GM12878 (cell line): ENCODE measurements at regions not wholly inside any gene's neighbourhood (a gene's known extent, or its start where the extent isn't known, plus 50 kb on each side); places are given as distances from the start of the nearest gene placed in this dataset.

Experiments
- ATAC-seq: fragments of 200-7000 bp; cut with Tn5 transposase; 3 replicates; pipeline ENCODE4 v1.9.1; 2020; ENCODE audit warnings: mild to moderate bottlenecking, moderate library complexity
- BruUV-seq: library from RNA; stranded (reverse); fragments of 400-500 nt; replicated peaks from 2 replicates; lab custom pipeline; 2021; lab: Mats Ljungman, UMichigan
- CTCF ChIA-PET: fragments of 300-600 bp; sonication (Branson Sonifier 250); formaldehyde crosslinking; extraction: SDS; loops from one replicate; lab custom pipeline; 2021; ENCODE audit warnings: inconsistent platforms; lab: Yijun Ruan, JAX
- POLR2A ChIA-PET: fragments of 350-600 bp; formaldehyde crosslinking; extraction: SDS; loops from one replicate; lab custom pipeline; 2021; ENCODE audit warnings: inconsistent platforms; lab: Charles Lee
- RAD21 ChIA-PET: fragments of 300-600 bp; sonication (Branson Sonifier 250); formaldehyde crosslinking; loops from one replicate; lab custom pipeline; 2023; ENCODE audit warnings: antibody characterized with exemption; ENCODE audit not compliant: unreplicated experiment; lab: Charles Lee
- SMC1A ChIA-PET: fragments of 300-600 bp; sonication (Branson Sonifier 250); formaldehyde crosslinking; loops from one replicate; lab custom pipeline; 2023; ENCODE audit not compliant: unreplicated experiment, uncharacterized antibody; lab: Charles Lee
- DNase-seq: peaks from one replicate; pipeline ENCODE4 v3.0.0-alpha.2; 2011; ENCODE audit warnings: low read depth, low spot score
- FAIRE-seq: peaks from 3 replicates; lab custom pipeline; 2011; peaks lifted over from hg19 to GRCh38; lab: Jason Lieb, UNC
- H2AFZ ChIP-seq: 2 replicates; pipeline ENCODE4 v1.6.0; 2011; ENCODE audit warnings: low read depth, low read length, control low read depth; ENCODE audit not compliant: control insufficient read depth
- H3K27ac ChIP-seq: 2 replicates; pipeline ENCODE4 v1.5.1; 2011; ENCODE audit warnings: control low read depth; ENCODE audit not compliant: control insufficient read depth, insufficient read depth
- H3K27me3 ChIP-seq, 2 experiments: replicated peaks in 1 of 2; 2 replicates each; pipeline versions ENCODE4 v1.6.0 to v1.6.1; 2011; ENCODE audit warnings: low read length in 1 of 2; ENCODE audit not compliant: control insufficient read depth in 2 of 2, insufficient read depth in 2 of 2
- H3K36me3 ChIP-seq, 2 experiments: 2 replicates each; pipeline ENCODE4 v1.5.1; 2011; ENCODE audit warnings: low read length in 1 of 2; ENCODE audit not compliant: control insufficient read depth in 2 of 2, insufficient read depth in 2 of 2
- H3K4me1 ChIP-seq: 2 replicates; pipeline ENCODE4 v1.6.1; 2011; ENCODE audit warnings: mild to moderate bottlenecking, low read length, moderate library complexity, mixed read lengths; ENCODE audit not compliant: control insufficient read depth, insufficient read depth
- H3K4me2 ChIP-seq: 2 replicates; pipeline ENCODE4 v1.6.0; 2011; ENCODE audit warnings: control low read depth; ENCODE audit not compliant: control insufficient read depth, insufficient read depth
- H3K4me3 ChIP-seq: fragments of 200-600 bp; sonication (generic); 2 replicates; pipeline ENCODE4 v1.5.1; 2016
- H3K79me2 ChIP-seq: 2 replicates; pipeline ENCODE4 v1.6.0; 2011; ENCODE audit warnings: low read length; ENCODE audit not compliant: control insufficient read depth, insufficient read depth
- H3K9ac ChIP-seq: 2 replicates; pipeline ENCODE4 v1.8.0; 2011; ENCODE audit warnings: low read length, control low read depth, mixed read lengths; ENCODE audit not compliant: control insufficient read depth, insufficient read depth
- H3K9me3 ChIP-seq: replicated peaks from 3 replicates; pipeline ENCODE4 v1.5.1; 2011; ENCODE audit warnings: mild to moderate bottlenecking, low read length; ENCODE audit not compliant: control insufficient read depth, insufficient read depth
- H4K20me1 ChIP-seq: 2 replicates; pipeline ENCODE4 v1.6.0; 2011; ENCODE audit not compliant: control insufficient read depth, insufficient read depth
- CEBPZ ChIP-seq: fragments of 150-350 bp; IDR thresholded peaks from 2 replicates; pipeline ENCODE4 v1.6.1; 2016; ENCODE audit warnings: low read depth, low read length
- IRF4 ChIP-seq: IDR thresholded peaks from 2 replicates; pipeline ENCODE4 v1.6.1; 2011; ENCODE audit warnings: low read depth, low read length
- KDM1A ChIP-seq: fragments of 200-600 bp; sonication (generic); IDR thresholded peaks from 2 replicates; pipeline ENCODE4 v1.6.1; 2016; ENCODE audit warnings: borderline replicate concordance
- PAX8 ChIP-seq: fragments of 450-650 bp; IDR thresholded peaks from 2 replicates; pipeline ENCODE4 v1.6.1; 2017; ENCODE audit warnings: mild to moderate bottlenecking, moderate library complexity
- RFX5 ChIP-seq: IDR thresholded peaks from 2 replicates; pipeline ENCODE4 v1.6.1; 2011; ENCODE audit warnings: low read depth, low read length, improper control_type of control experiment
- SMAD5 ChIP-seq: IDR thresholded peaks from 2 replicates; pipeline ENCODE4 v1.6.1; 2016; ENCODE audit warnings: antibody characterized with exemption, low read depth
- TCF3 ChIP-seq: IDR thresholded peaks from 2 replicates; pipeline ENCODE4 v1.6.1; 2012; ENCODE audit warnings: low read depth, mild to moderate bottlenecking, low read length, borderline replicate concordance; ENCODE audit not compliant: insufficient read depth
- ZSCAN29 ChIP-seq: fragments of 450-650 bp; IDR thresholded peaks from 2 replicates; pipeline ENCODE4 v1.6.1; 2017; ENCODE audit warnings: mild to moderate bottlenecking, moderate library complexity
- WGBS: methylation state at CpG from one replicate; pipeline ENCODE4 v1.1.6; 2016; ENCODE audit warnings: low lambda C conversion rate; ENCODE audit not compliant: insufficient replicate concordance, insufficient coverage; ENCODE audit errors: missing lambda C conversion rate; 5-methylcytosine and 5-hydroxymethylcytosine counted together
- in situ Hi-C: fragments of 300-500 bp; cut with MboI; formaldehyde crosslinking; loops from 9 replicates; pipeline ENCODE4 v1.14.3; 2018; ENCODE audit warnings: mixed read lengths
- intact Hi-C: fragments of 100-400 bp; cut with micrococcal nuclease; formaldehyde crosslinking; loops from one replicate; pipeline ENCODE4 v1.14.2; 2022; ENCODE audit not compliant: unreplicated experiment
- TF ChIP-seq, protein P1 (sequence below): fragments of 150-350 bp; IDR thresholded peaks from 2 replicates; pipeline ENCODE4 v1.6.1; 2014; ENCODE audit warnings: mild to moderate bottlenecking, low read depth, low read length

- H2AFZ ChIP-seq, result no peak overlapping the region
- ATAC-seq (no peak), FAIRE-seq (no peak), DNase-seq (no peak)
- H3K4me3 ChIP-seq, result no peak overlapping the region
- H3K4me2 ChIP-seq, result no peak overlapping the region
- H3K27me3 ChIP-seq, result no peaks in the 10 kb centered on the region
- TF ChIP-seq TCF3 (no peak), ZSCAN29 (no peak), KDM1A (no peak), PAX8 (no peak), CEBPZ (no peak), IRF4 (no peak), RFX5 (no peak), SMAD5 (no peak)
- TF ChIP-seq, protein P1, sequence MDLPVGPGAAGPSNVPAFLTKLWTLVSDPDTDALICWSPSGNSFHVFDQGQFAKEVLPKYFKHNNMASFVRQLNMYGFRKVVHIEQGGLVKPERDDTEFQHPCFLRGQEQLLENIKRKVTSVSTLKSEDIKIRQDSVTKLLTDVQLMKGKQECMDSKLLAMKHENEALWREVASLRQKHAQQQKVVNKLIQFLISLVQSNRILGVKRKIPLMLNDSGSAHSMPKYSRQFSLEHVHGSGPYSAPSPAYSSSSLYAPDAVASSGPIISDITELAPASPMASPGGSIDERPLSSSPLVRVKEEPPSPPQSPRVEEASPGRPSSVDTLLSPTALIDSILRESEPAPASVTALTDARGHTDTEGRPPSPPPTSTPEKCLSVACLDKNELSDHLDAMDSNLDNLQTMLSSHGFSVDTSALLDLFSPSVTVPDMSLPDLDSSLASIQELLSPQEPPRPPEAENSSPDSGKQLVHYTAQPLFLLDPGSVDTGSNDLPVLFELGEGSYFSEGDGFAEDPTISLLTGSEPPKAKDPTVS, result no peak
- TF ChIP-seq, all 136 proteins: peak for 0
- 32% methylated on average over 6 of the region's 6 CpGs for WGBS
- CTCF ChIA-PET, result no interaction called here
- intact Hi-C loops (no loop called here), in situ Hi-C loops (no loop called here)
- Histone ChIP-seq H4K20me1 (no peaks in the 10 kb centered on the region), H3K9me3 (no peaks in the 10 kb centered on the region), H3K9ac (no peak overlapping the region), H3K27ac (no peak overlapping the region), H3K36me3 (no peaks in the 10 kb centered on the region), H3K4me1 (no peaks in the 10 kb centered on the region), H3K79me2 (no peaks in the 10 kb centered on the region)
- SMC1A ChIA-PET, result no interaction called here
- no TSS peak for BruUV-seq
- RAD21 ChIA-PET, result no interaction called here
- POLR2A ChIA-PET, result no interaction called here
These were observed 93.2 kb downstream of the TRIML1 start for GRCh38 chr4:188232428-188232827.
